ENCODE measurements at regions not wholly inside any gene's neighbourhood (a gene's known extent, or its start where the extent isn't known, plus 50 kb on each side); places are given as distances from the start of the nearest gene placed in this dataset.

DNA sequence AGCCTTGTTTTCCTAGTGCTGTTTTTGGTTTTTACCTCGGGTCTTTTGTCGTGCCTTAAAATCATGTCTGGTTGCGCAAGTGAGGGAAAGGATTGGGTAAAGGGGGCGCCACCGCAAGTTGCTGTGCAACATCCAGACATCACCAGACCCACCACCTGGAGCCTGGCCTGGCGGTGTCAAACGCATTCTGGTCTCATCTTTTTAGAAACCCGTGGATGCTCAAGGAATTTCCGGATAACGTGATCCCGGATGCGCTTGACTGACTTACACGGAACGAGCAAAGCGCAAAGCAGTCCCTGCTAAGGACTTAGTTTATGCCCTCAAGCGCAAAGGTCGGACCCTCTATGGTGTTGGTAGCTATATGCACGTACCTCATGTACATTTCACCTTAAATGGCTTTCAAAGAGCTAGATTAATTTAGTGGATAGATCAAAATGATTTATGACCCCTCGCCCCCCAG, 105.2 kb downstream of the OR2B2 start (continued):
- TF ChIP-seq, protein P1, sequence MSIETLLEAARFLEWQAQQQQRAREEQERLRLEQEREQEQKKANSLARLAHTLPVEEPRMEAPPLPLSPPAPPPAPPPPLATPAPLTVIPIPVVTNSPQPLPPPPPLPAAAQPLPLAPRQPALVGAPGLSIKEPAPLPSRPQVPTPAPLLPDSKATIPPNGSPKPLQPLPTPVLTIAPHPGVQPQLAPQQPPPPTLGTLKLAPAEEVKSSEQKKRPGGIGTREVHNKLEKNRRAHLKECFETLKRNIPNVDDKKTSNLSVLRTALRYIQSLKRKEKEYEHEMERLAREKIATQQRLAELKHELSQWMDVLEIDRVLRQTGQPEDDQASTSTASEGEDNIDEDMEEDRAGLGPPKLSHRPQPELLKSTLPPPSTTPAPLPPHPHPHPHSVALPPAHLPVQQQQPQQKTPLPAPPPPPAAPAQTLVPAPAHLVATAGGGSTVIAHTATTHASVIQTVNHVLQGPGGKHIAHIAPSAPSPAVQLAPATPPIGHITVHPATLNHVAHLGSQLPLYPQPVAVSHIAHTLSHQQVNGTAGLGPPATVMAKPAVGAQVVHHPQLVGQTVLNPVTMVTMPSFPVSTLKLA (IDR thresholded peaks at IDR 0.05): no peak
- TF ChIP-seq ONECUT2 (CRISPR knock-in tag; IDR thresholded peaks at IDR 0.05) (no peak), ZNF746 (CRISPR knock-in tag; IDR thresholded peaks at IDR 0.05) (no peak), NCOA5 (CRISPR knock-in tag; IDR thresholded peaks at IDR 0.05) (no peak), EP300 (IDR thresholded peaks at IDR 0.05; ENCODE audit: low read depth in 2 of 2, low read length in 2 of 2) (peak in 1 of 2 experiments; percentile 66; a peak in 1 of 4 replicates), EP300 (CRISPR knock-in tag; IDR thresholded peaks at IDR 0.05; ENCODE audit: borderline replicate concordance) (no peak), TBL1XR1 (IDR thresholded peaks at IDR 0.05; ENCODE audit: borderline replicate concordance, low read length, partially characterized antibody) (no peak), ZNF510 (CRISPR knock-in tag; IDR thresholded peaks at IDR 0.05; ENCODE audit: low read depth) (peak; percentile 71; the same call in 1 of the 2 replicates), MIER3 (CRISPR knock-in tag; IDR thresholded peaks at IDR 0.05; ENCODE audit: borderline replicate concordance) (no peak), SOX5 (CRISPR knock-in tag; IDR thresholded peaks at IDR 0.05; ENCODE audit: borderline replicate concordance) (no peak; the same call in 1 of the 2 replicates), CBX5 (CRISPR knock-in tag; IDR thresholded peaks at IDR 0.05; ENCODE audit: borderline replicate concordance) (no peak), ZNF407 (CRISPR knock-in tag; IDR thresholded peaks at IDR 0.05; ENCODE audit: not compliant biosample characterization) (peak; percentile 48), REPIN1 (CRISPR knock-in tag; IDR thresholded peaks at IDR 0.05; ENCODE audit: borderline replicate concordance, low read depth) (no peak), PTBP1 (IDR thresholded peaks at IDR 0.05; ENCODE audit: low read depth, low read length, poor library complexity, severe bottlenecking) (no peak), HNRNPLL (IDR thresholded peaks at IDR 0.05; ENCODE audit: low read depth, low read length, poor library complexity, severe bottlenecking) (no peak), ZNF180 (CRISPR knock-in tag; IDR thresholded peaks at IDR 0.05; ENCODE audit: borderline replicate concordance, low read depth) (no peak)
- TF ChIP-seq, protein P2, sequence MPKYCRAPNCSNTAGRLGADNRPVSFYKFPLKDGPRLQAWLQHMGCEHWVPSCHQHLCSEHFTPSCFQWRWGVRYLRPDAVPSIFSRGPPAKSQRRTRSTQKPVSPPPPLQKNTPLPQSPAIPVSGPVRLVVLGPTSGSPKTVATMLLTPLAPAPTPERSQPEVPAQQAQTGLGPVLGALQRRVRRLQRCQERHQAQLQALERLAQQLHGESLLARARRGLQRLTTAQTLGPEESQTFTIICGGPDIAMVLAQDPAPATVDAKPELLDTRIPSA (CRISPR knock-in tag; IDR thresholded peaks at IDR 0.05; ENCODE audit: borderline replicate concordance): no peak
- TF ChIP-seq, protein P3, sequence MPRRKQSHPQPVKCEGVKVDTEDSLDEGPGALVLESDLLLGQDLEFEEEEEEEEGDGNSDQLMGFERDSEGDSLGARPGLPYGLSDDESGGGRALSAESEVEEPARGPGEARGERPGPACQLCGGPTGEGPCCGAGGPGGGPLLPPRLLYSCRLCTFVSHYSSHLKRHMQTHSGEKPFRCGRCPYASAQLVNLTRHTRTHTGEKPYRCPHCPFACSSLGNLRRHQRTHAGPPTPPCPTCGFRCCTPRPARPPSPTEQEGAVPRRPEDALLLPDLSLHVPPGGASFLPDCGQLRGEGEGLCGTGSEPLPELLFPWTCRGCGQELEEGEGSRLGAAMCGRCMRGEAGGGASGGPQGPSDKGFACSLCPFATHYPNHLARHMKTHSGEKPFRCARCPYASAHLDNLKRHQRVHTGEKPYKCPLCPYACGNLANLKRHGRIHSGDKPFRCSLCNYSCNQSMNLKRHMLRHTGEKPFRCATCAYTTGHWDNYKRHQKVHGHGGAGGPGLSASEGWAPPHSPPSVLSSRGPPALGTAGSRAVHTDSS (CRISPR knock-in tag; conservative IDR thresholded peaks at IDR 0.05): no peak

All from HepG2 (cell line).